Neural cell (in vitro differentiated cells): ENCODE measurements at regions not wholly inside any gene's neighbourhood (a gene's known extent, or its start where the extent isn't known, plus 50 kb on each side); places are given as distances from the start of the nearest gene placed in this dataset.

Experiments used
- EP300 ChIP-seq: fragments of 450-650 bp; conservative IDR thresholded peaks from 2 replicates; pipeline ENCODE4 v1.6.1; 2014; ENCODE audit warnings: antibody characterized with exemption, mild to moderate bottlenecking, moderate library complexity; ENCODE audit not compliant: poor library complexity, severe bottlenecking
- POLR2AphosphoS5 ChIP-seq: IDR thresholded peaks from 2 replicates; pipeline ENCODE4 v1.6.1; 2012
- SMC3 ChIP-seq: fragments of 450-650 bp; conservative IDR thresholded peaks from 2 replicates; pipeline ENCODE4 v1.6.1; 2014; ENCODE audit warnings: antibody characterized with exemption, mild to moderate bottlenecking, moderate library complexity; ENCODE audit not compliant: poor library complexity
- TF ChIP-seq, protein P1 (sequence below): fragments of 450-650 bp; IDR thresholded peaks from 2 replicates; pipeline ENCODE4 v1.5.1; 2014; ENCODE audit warnings: antibody characterized with exemption, mild to moderate bottlenecking, moderate library complexity; ENCODE audit not compliant: poor library complexity, severe bottlenecking

DNA sequence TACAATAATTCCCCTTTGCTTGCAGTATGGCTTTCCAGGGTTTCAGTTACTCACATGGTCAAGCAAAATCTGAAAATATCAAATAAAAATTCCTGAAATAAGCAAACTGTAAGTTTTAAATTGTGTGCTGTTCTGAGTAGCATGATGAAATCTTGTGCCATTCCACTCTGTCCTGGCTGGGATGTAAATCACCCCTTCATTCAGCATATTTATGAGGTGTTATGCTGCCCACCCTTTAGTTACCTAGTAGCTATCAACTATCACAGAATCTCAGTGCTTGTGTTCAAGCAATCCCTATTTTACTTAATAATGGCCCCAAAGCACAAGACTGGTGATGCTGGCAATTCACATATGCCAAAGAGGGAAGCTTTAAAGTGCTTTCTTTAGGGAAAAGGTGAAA lies 867.7 kb upstream of the NRXN1 start:
- TF ChIP-seq POLR2AphosphoS5 = no peak
- TF ChIP-seq SMC3 = no peak
- TF ChIP-seq, protein P1, sequence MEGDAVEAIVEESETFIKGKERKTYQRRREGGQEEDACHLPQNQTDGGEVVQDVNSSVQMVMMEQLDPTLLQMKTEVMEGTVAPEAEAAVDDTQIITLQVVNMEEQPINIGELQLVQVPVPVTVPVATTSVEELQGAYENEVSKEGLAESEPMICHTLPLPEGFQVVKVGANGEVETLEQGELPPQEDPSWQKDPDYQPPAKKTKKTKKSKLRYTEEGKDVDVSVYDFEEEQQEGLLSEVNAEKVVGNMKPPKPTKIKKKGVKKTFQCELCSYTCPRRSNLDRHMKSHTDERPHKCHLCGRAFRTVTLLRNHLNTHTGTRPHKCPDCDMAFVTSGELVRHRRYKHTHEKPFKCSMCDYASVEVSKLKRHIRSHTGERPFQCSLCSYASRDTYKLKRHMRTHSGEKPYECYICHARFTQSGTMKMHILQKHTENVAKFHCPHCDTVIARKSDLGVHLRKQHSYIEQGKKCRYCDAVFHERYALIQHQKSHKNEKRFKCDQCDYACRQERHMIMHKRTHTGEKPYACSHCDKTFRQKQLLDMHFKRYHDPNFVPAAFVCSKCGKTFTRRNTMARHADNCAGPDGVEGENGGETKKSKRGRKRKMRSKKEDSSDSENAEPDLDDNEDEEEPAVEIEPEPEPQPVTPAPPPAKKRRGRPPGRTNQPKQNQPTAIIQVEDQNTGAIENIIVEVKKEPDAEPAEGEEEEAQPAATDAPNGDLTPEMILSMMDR = no peak
- TF ChIP-seq EP300 = no peak
